GM21529 (cell line): ENCODE measurements at regions not wholly inside any gene's neighbourhood (a gene's known extent, or its start where the extent isn't known, plus 50 kb on each side); places are given as distances from the start of the nearest gene placed in this dataset.
"Not testable (repeated sequence)": the region's sequence is repeated elsewhere in the genome, so short reads cannot be mapped to it uniquely, and the experiment has no call there.

Source experiments
- ATAC-seq: cut with Tn5 transposase; IDR thresholded peaks from one replicate; pipeline ENCODE4 v1.9.1; 2021; ENCODE audit not compliant: unreplicated experiment

- ATAC-seq = no peak
Measured at GRCh38 chr2:17373041-17373440, 145.2 kb downstream of the RAD51AP2 start.

GRCh38 chr2:17363846-17364245 is 154.4 kb downstream of the RAD51AP2 start:
- ATAC-seq = no peak

- no peak for ATAC-seq
Measured at GRCh38 chr2:17362956-17363355, 155.3 kb downstream of the RAD51AP2 start.

DNA sequence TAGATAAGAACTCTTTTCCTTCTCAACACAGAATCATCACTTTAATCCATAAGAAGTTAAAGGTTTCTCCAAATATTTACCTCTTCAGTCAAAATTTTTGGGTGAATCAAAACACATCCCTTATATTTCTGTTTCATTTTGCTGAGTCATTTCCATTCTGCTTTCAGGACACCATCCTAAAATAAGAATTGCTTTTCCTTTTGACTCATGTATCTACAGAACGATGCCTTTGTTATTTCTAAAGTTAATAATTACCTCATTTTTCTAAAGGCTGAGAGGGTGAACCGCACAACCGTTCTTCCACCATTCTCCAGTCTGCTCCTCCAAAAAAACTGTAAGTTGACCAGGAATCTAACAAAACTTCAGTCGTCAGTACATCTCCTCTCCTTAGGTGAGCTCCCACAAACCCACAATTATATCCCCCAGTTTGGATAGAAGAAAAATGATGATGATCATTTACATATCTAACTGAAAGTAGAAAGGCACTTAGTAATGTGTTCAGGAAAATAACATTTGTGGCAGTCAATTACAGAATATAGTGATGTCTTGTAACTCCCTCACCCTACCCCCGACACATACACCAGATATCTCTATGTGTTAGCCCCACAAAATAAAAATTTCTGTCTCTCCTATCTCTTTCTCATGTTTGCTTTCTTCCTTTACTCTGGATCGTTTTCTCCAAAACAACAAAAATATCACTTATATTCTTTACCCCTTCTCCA is 162.5 kb downstream of the RAD51AP2 start:
- peak; percentile 95 for ATAC-seq

GRCh38 chr2:17353263-17353662 is 165.0 kb downstream of the RAD51AP2 start:
- ATAC-seq = no peak

- ATAC-seq = not testable (repeated sequence)
Measured at GRCh38 chr2:17342692-17343091, 175.5 kb downstream of the RAD51AP2 start.

GRCh38 chr2:17337507-17337906 is 180.7 kb downstream of the RAD51AP2 start:
- ATAC-seq = no peak

DNA sequence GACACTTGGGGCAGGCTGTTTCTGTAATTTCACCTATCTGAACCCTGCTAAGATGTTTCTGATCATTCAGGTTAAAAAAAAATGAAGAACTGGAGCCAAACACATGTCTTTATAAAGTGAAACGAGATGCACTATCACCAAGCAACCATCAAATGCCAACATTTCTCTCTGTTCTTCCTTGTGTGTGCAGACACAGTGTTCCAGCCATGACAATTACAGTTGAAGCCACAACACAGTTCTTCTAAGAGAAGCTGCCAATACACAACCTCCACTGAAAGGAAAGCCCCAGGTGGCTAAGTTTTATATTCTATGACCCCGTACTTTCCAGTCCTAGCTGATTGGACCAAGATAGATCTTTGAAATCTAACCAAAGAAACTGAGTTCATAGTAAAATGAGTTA is 181.8 kb downstream of the RAD51AP2 start:
- ATAC-seq = no peak

DNA sequence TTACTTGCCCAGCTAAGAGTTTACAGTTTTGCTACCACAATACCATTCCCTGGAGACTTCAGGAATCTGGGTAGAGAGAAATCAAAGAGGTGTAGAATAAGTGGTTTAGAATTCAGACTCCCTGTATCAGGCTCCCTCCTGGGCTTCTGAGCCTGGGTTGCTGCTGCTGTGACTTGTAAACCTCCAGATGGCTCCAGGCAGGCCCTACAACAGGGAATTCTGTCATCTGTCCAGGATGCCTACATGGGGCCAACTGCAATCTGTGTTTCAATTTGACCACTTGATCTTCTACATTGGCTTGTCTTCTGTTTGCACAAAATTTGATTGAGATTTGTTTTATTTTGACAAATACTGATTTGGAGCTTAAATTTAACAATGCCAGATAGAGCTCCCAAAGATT is 183.9 kb downstream of the RAD51AP2 start:
- no peak for ATAC-seq

GRCh38 chr2:17331636-17332035 is 186.6 kb downstream of the RAD51AP2 start:
- no peak for ATAC-seq

DNA sequence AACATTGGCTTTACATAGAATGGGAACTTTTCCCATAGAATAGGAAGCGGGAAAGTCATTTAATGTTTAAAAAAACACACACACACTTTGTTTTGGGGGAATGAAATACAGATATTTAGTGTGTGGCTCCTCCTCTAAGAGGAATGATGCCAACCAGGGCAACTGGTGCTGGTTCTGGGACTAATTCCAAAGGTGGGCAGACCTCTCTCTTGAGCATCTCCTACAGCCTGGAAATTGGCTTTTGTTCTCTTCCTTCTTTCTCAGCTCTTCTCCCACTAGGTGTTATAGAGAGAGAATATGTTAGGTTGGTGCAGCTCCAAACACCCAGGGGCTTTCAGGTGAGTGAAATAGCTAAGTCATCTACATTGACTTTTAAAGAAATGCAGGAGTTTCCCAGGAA is 190.1 kb downstream of the RAD51AP2 start:
- ATAC-seq = no peak

DNA sequence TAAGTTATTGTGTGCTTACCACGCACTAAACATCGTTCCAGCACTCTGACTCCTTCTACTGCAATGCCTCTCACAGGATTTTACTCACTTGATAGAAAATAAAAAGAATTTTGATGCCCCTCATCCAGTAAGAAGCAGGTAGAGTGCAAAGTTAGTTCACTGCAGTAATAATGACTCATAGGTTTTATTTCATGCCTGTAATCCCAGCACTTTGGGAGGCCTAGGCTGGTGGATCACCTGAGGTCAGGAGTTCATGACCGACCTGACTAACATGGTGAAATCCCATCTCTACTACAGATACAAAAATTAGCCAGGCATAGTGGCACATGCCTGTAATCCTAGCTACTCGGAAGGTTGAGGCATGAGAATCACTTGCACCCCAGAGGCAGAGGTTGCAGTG is 190.6 kb downstream of the RAD51AP2 start:
- ATAC-seq = no peak

DNA sequence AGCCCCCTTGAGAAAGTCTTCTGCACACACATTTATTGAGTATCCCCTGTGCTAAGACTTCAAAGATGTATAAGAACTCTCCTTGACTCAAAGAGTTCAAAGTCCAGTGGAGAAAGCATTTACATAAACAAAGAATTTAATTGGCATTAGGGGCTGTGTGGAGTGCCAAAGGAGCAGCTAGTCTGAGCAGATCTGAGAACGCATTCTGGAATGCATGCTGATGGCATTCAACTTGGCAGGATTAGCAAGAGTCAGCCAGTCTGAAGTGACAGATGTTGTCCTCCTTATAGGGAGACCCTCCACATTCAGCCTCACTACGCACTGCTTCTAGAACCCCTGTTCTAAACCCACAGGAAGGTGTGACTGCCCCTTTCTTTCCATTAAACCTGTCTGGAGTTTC is 191.5 kb downstream of the RAD51AP2 start:
- ATAC-seq = no peak

- ATAC-seq = no peak
Measured at GRCh38 chr2:17323697-17324096, 194.5 kb downstream of the RAD51AP2 start.

- no peak for ATAC-seq
Measured at GRCh38 chr2:17322461-17322860, 195.8 kb downstream of the RAD51AP2 start.

- ATAC-seq = no peak
Measured at GRCh38 chr2:17319090-17319489, 199.2 kb downstream of the RAD51AP2 start.

DNA sequence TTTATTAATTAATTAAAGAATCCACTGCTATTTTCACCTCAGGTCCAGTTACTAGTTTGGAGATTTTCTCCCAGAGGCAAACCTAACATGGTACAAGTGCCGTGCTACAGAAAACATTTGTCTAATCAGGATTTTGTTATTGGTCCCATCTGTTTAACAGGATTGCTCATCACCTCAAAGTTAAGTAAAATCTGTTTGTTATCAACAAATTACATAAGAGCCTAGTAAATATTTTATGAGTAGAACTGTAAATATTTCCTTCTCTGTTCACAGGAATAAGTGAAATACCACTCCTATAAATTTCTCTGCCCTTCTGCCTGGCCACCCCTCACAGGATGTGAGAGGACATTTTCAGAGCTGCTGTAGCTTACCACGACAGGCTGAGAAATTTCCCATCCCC is 200.2 kb downstream of the RAD51AP2 start:
- no peak for ATAC-seq

- no peak for ATAC-seq
Measured at GRCh38 chr2:17317439-17317976, 200.7 kb downstream of the RAD51AP2 start.

GRCh38 chr2:17313261-17313660 is 205.0 kb downstream of the RAD51AP2 start:
- no peak for ATAC-seq

DNA sequence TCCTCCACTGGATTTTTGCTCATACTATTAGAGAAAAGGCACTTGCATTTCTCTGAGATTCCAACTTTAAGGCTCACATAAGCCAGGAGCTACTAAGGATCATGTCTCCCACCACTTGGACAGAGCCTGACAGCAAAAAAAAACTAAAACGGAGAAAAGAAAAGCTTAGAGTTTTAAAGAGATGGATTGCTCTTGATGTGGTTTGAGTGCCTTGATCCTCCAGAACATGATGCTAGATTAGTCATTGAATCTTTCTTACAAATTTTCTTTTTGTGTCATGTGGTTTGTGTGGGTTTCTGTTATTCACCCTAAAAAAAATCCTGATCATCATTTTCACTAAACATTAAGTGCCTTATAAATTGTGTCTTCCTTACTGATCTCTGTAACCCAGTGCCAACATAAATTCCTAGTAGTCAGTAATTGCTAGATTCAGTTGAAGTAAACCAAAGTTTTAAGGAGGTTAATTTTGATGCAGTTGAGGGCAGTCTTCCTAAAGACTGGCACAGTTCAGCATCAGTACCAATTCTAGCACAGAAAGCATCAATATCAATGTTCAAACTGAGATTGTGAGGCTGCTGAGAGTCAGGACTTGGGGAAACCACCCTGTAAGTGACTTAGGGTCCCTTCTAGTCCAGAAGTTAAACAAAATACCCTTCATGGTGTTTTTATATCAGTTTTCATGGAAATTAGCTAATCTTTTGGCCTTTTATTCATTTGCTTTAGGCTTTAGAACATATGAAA is 206.3 kb downstream of the RAD51AP2 start:
- ATAC-seq = no peak

- no peak for ATAC-seq
Measured at GRCh38 chr2:17311106-17311619, 207.1 kb downstream of the RAD51AP2 start.

GRCh38 chr2:17309741-17310339 is 208.4 kb downstream of the RAD51AP2 start:
- peak; percentile 92 for ATAC-seq
